Liver (tissue), 8 donors: ENCODE measurements at regions not wholly inside any gene's neighbourhood (a gene's known extent, or its start where the extent isn't known, plus 50 kb on each side); places are given as distances from the start of the nearest gene placed in this dataset.

Source experiments
- DNase-seq: peaks from one replicate; pipeline ENCODE4 v3.0.0-alpha.2; 2017; ENCODE audit warnings: low spot score
- H3K27ac ChIP-seq, 2 donors: one replicate each; pipeline ENCODE4 v1.7.0; 2013; ENCODE audit warnings: inconsistent platforms in 2 of 2, low read length in 2 of 2, control low read depth in 1 of 2, low read depth in 1 of 2, mild to moderate bottlenecking in 1 of 2
- H3K27me3 ChIP-seq, 4 donors: one replicate each; pipeline versions ENCODE4 v1.6.1 to v1.7.0; 2013; ENCODE audit warnings: low read length in 3 of 4, inconsistent platforms in 1 of 4, mild to moderate bottlenecking in 1 of 4, moderate library complexity in 1 of 4; ENCODE audit not compliant: control insufficient read depth in 4 of 4, insufficient read depth in 4 of 4
- H3K36me3 ChIP-seq, 4 donors: one replicate each; pipeline versions ENCODE4 v1.6.1 to v1.7.0; 2013; ENCODE audit warnings: low read length in 3 of 4, mild to moderate bottlenecking in 3 of 4, low read depth in 1 of 4, moderate library complexity in 1 of 4; ENCODE audit not compliant: control insufficient read depth in 4 of 4, insufficient read depth in 3 of 4
- H3K4me1 ChIP-seq, 4 donors: one replicate each; pipeline versions ENCODE4 v1.6.1 to v1.7.0; 2013; ENCODE audit warnings: low read length in 3 of 4, mild to moderate bottlenecking in 3 of 4, moderate library complexity in 1 of 4; ENCODE audit not compliant: control insufficient read depth in 4 of 4, insufficient read depth in 4 of 4
- H3K4me3 ChIP-seq, 3 donors: one replicate each; pipeline versions ENCODE4 v1.6.1 to v1.7.0; 2013; ENCODE audit warnings: low read length in 3 of 3, control low read depth in 1 of 3, low read depth in 1 of 3, mild to moderate bottlenecking in 1 of 3
- H3K9ac ChIP-seq, 2 donors: one replicate each; pipeline ENCODE4 v1.7.0; 2013; ENCODE audit warnings: low read length in 2 of 2, mild to moderate bottlenecking in 2 of 2, moderate library complexity in 2 of 2, control low read depth in 1 of 2, low read depth in 1 of 2
- H3K9me3 ChIP-seq, 4 donors: one replicate each; pipeline versions ENCODE4 v1.6.1 to v1.7.0; 2013; ENCODE audit warnings: low read length in 3 of 4; ENCODE audit not compliant: control insufficient read depth in 4 of 4
- ATF3 ChIP-seq: IDR thresholded peaks from 2 replicates; pipeline ENCODE4 v1.6.1; 2016; ENCODE audit warnings: antibody characterized with exemption
- CTCF ChIP-seq: fragments of 150-350 bp; IDR thresholded peaks from 2 replicates; pipeline ENCODE4 v1.5.1; 2017; ENCODE audit warnings: improper control_type of control experiment, low read depth, low read length; ENCODE audit not compliant: missing input control
- EGR1 ChIP-seq, 2 donors: IDR thresholded peaks; 2 replicates each; pipeline ENCODE4 v1.6.1; 2016 to 2018; ENCODE audit warnings: antibody characterized with exemption in 2 of 2, low read depth in 2 of 2
- FOXA1 ChIP-seq: IDR thresholded peaks from 2 replicates; pipeline ENCODE4 v1.6.1; 2016; ENCODE audit warnings: antibody characterized with exemption
- FOXA2 ChIP-seq: IDR thresholded peaks from 2 replicates; pipeline ENCODE4 v1.6.1; 2016; ENCODE audit warnings: antibody characterized with exemption
- HNF4G ChIP-seq: IDR thresholded peaks from 2 replicates; pipeline ENCODE4 v1.6.1; 2016; ENCODE audit warnings: antibody characterized with exemption
- JUND ChIP-seq, 2 donors: IDR thresholded peaks; 2 replicates each; pipeline ENCODE4 v1.6.1; 2016; ENCODE audit warnings: antibody characterized with exemption in 2 of 2
- MAX ChIP-seq: IDR thresholded peaks from 2 replicates; pipeline ENCODE4 v1.6.1; 2016; ENCODE audit warnings: antibody characterized with exemption
- NR2F2 ChIP-seq: IDR thresholded peaks from 2 replicates; pipeline ENCODE4 v1.6.1; 2016; ENCODE audit warnings: antibody characterized with exemption
- REST ChIP-seq: IDR thresholded peaks from 2 replicates; pipeline ENCODE4 v1.6.1; 2016; ENCODE audit warnings: antibody characterized with exemption, mild to moderate bottlenecking
- RXRA ChIP-seq, 2 donors: IDR thresholded peaks; 2 replicates each; pipeline ENCODE4 v1.6.1; 2017 to 2018; ENCODE audit warnings: antibody characterized with exemption in 2 of 2, mild to moderate bottlenecking in 1 of 2
- SP1 ChIP-seq: IDR thresholded peaks from 2 replicates; pipeline ENCODE4 v1.6.1; 2018; ENCODE audit warnings: antibody characterized with exemption, mild to moderate bottlenecking
- TAF1 ChIP-seq: conservative IDR thresholded peaks from 2 replicates; pipeline ENCODE4 v1.6.1; 2016; ENCODE audit warnings: antibody characterized with exemption, mild to moderate bottlenecking
- YY1 ChIP-seq: IDR thresholded peaks from 2 replicates; pipeline ENCODE4 v1.6.1; 2016; ENCODE audit warnings: antibody characterized with exemption, mild to moderate bottlenecking
- ZBTB33 ChIP-seq: IDR thresholded peaks from 2 replicates; pipeline ENCODE4 v1.6.1; 2016; ENCODE audit warnings: antibody characterized with exemption
- WGBS: extraction: QIAGEN DNeasy Blood & Tissue Kit; methylation state at CpG from one replicate; pipeline ENCODE4 v1.1.7; 2013; 5-methylcytosine and 5-hydroxymethylcytosine counted together
- donor health status: healthy.
- donor health status: healthy.
- donor health status: healthy.
- donor health status: healthy.
- donor health status: healthy.

- TF ChIP-seq JUND (IDR thresholded peaks at IDR 0.05), result no peak
- no peak for TF ChIP-seq RXRA (IDR thresholded peaks at IDR 0.05)
- TF ChIP-seq SP1, result no peak
Measured at GRCh38 chr11:105324156-105324555, 184.6 kb upstream of the CARD18 start (continued).

- no peak overlapping the region for H3K27ac ChIP-seq
- H3K36me3 ChIP-seq, result no peaks in the 10 kb centered on the region
- no peak for TF ChIP-seq FOXA2
- TF ChIP-seq ATF3, result no peak
- no peak for TF ChIP-seq REST
- no peak for TF ChIP-seq CTCF
- TF ChIP-seq EGR1 (IDR thresholded peaks at IDR 0.05; ENCODE audit: low read depth in 2 of 2), result no peak
- no peak for TF ChIP-seq NR2F2
- TF ChIP-seq ZBTB33, result no peak
- TF ChIP-seq MAX, result no peak
- TF ChIP-seq YY1, result no peak
- no peak for TF ChIP-seq FOXA1
- TF ChIP-seq HNF4G, result no peak
- no peak for TF ChIP-seq TAF1
- TF ChIP-seq RXRA (IDR thresholded peaks at IDR 0.05), result no peak
- no peak for TF ChIP-seq JUND (IDR thresholded peaks at IDR 0.05)
- no peak for TF ChIP-seq SP1
- peaks cover 0 to 2% (median 0%) of the 10 kb centered on the region in 4 donors for H3K27me3 ChIP-seq
- no peak for DNase-seq
- no peaks in the 10 kb centered on the region for H3K4me1 ChIP-seq
- 73% methylated on average over 2 of the region's 2 CpGs for WGBS
- H3K9me3 ChIP-seq, result peaks cover 0 to 2% (median 0%) of the 10 kb centered on the region in 4 donors
- H3K4me3 ChIP-seq, result no peak overlapping the region
- no peak overlapping the region for H3K9ac ChIP-seq
Measured at GRCh38 chr11:105321696-105322095, 182.1 kb upstream of the CARD18 start.
